ENCODE measurements at regions not wholly inside any gene's neighbourhood (a gene's known extent, or its start where the extent isn't known, plus 50 kb on each side); places are given as distances from the start of the nearest gene placed in this dataset.

DNA sequence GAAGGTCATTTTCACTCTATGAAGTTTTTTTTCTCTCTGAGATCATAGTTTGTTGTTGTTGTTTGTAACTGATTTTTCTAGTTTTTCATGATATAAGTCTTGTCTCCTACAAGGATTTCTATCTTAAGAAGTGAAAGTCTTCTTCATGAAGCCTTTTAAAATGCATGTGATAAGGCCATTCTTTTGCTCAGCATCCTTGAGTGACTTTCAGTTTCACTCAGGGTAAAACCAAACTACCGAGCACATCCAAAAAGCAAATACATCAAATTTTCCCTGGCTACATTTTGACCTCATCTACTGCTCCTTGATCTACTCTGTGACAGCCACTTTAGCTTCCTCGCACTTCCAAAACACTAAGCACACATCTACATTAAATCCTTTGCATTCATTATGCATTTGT, 580.7 kb downstream of the KCTD8 start:
- Histone ChIP-seq H3K36me3 (ENCODE audit: control insufficient read depth in 4 of 4, insufficient read depth in 4 of 4, low read length in 4 of 4) (no peaks in the 10 kb centered on the region), H3K9me3 (ENCODE audit: control insufficient read depth in 4 of 4, insufficient read depth in 3 of 4, low read length in 3 of 4) (peaks cover 0 to 2% (median 0%) of the 10 kb centered on the region in 4 donors), H3K9ac (ENCODE audit: insufficient read depth in 1 of 2, low read length in 2 of 2) (no peak overlapping the region), H3K27ac (ENCODE audit: low read depth in 1 of 2, low read length in 1 of 2) (no peak overlapping the region), H3K27me3 (ENCODE audit: control insufficient read depth in 3 of 3, insufficient read depth in 3 of 3, low read length in 2 of 3) (no peaks in the 10 kb centered on the region), H3K4me1 (ENCODE audit: control insufficient read depth in 5 of 5, insufficient read depth in 5 of 5, low read length in 5 of 5) (no peaks in the 10 kb centered on the region), H3K4me3 (no peak overlapping the region)
- ATAC-seq (ENCODE audit: insufficient read depth, low FRiP score) (no peak), DNase-seq (no peak)
- WGBS, 2 donors = 61 to 78% methylated on average over 2 of the region's 2 CpGs
- TF ChIP-seq, protein P1, sequence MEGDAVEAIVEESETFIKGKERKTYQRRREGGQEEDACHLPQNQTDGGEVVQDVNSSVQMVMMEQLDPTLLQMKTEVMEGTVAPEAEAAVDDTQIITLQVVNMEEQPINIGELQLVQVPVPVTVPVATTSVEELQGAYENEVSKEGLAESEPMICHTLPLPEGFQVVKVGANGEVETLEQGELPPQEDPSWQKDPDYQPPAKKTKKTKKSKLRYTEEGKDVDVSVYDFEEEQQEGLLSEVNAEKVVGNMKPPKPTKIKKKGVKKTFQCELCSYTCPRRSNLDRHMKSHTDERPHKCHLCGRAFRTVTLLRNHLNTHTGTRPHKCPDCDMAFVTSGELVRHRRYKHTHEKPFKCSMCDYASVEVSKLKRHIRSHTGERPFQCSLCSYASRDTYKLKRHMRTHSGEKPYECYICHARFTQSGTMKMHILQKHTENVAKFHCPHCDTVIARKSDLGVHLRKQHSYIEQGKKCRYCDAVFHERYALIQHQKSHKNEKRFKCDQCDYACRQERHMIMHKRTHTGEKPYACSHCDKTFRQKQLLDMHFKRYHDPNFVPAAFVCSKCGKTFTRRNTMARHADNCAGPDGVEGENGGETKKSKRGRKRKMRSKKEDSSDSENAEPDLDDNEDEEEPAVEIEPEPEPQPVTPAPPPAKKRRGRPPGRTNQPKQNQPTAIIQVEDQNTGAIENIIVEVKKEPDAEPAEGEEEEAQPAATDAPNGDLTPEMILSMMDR (IDR thresholded peaks at IDR 0.05; ENCODE audit: control extremely low read depth, extremely low read depth) = no peak

DNA sequence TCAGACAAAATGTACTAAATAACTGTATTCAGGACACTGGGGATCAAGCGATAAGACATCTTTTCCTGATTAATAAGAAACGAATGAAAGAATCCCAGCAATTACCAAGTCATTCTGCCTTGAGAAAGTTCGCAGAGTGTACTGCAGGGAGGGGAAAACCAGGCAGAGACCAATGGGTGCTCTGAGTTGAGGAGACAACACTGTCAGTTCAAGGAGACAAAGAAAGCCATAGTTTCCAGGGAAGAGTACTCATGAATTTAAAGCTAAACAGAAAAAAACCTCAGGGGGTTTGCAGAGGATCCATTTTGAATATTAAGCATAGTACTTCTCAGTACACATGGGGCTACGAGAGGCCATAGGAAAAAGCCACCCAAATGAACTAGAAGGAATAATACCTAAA, 573.0 kb downstream of the KCTD8 start:
- H3K4me3 ChIP-seq = no peak overlapping the region
- no peaks in the 10 kb centered on the region for H3K4me1 ChIP-seq (ENCODE audit: control insufficient read depth in 5 of 5, insufficient read depth in 5 of 5, low read length in 5 of 5)
- TF ChIP-seq, protein P1 (IDR thresholded peaks at IDR 0.05; ENCODE audit: control extremely low read depth, extremely low read depth) = no peak
- 74 to 83% methylated on average over 4 of the region's 4 CpGs for WGBS, 2 donors
- no peaks in the 10 kb centered on the region for H3K27me3 ChIP-seq (ENCODE audit: control insufficient read depth in 3 of 3, insufficient read depth in 3 of 3, low read length in 2 of 3)
- no peak overlapping the region for H3K9ac ChIP-seq (ENCODE audit: insufficient read depth in 1 of 2, low read length in 2 of 2)
- no peak for ATAC-seq (ENCODE audit: insufficient read depth, low FRiP score)
- H3K27ac ChIP-seq (ENCODE audit: low read depth in 1 of 2, low read length in 1 of 2) = no peak overlapping the region
- DNase-seq = no peak
- no peaks in the 10 kb centered on the region for H3K9me3 ChIP-seq (ENCODE audit: control insufficient read depth in 4 of 4, insufficient read depth in 3 of 4, low read length in 3 of 4)
- H3K36me3 ChIP-seq (ENCODE audit: control insufficient read depth in 4 of 4, insufficient read depth in 4 of 4, low read length in 4 of 4) = no peaks in the 10 kb centered on the region

DNA sequence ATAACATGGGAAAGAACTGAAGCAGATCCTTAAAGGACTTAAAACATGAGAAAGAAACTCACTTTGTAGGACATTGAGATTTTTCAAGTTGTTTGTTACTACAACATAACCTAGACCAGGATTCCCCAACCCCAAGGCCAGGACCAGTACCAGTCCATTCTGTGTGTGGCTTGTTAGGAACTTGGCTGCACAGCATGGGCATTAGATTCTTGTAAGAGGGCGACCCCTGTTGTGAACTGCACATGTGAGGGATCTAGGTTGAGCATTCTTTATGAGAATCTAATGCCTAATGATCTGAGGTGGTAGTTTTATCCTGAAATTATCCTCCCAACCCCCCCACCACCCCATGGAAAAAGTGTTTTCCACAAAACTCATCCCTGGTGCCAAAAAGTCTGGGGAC, 566.1 kb downstream of the KCTD8 start:
- Histone ChIP-seq H3K27me3 (ENCODE audit: control insufficient read depth in 3 of 3, insufficient read depth in 3 of 3, low read length in 2 of 3) (no peaks in the 10 kb centered on the region), H3K36me3 (ENCODE audit: control insufficient read depth in 4 of 4, insufficient read depth in 4 of 4, low read length in 4 of 4) (no peaks in the 10 kb centered on the region), H3K27ac (ENCODE audit: low read depth in 1 of 2, low read length in 1 of 2) (no peak overlapping the region), H3K9ac (ENCODE audit: insufficient read depth in 1 of 2, low read length in 2 of 2) (no peak overlapping the region), H3K9me3 (ENCODE audit: control insufficient read depth in 4 of 4, insufficient read depth in 3 of 4, low read length in 3 of 4) (no peaks in the 10 kb centered on the region), H3K4me1 (ENCODE audit: control insufficient read depth in 5 of 5, insufficient read depth in 5 of 5, low read length in 5 of 5) (no peaks in the 10 kb centered on the region), H3K4me3 (no peak overlapping the region)
- TF ChIP-seq, protein P1 (IDR thresholded peaks at IDR 0.05; ENCODE audit: control extremely low read depth, extremely low read depth) = no peak
- ATAC-seq (ENCODE audit: insufficient read depth, low FRiP score) (no peak), DNase-seq (no peak)
- 71 to 76% methylated on average over 1 of the region's 1 CpG for WGBS, 2 donors

DNA sequence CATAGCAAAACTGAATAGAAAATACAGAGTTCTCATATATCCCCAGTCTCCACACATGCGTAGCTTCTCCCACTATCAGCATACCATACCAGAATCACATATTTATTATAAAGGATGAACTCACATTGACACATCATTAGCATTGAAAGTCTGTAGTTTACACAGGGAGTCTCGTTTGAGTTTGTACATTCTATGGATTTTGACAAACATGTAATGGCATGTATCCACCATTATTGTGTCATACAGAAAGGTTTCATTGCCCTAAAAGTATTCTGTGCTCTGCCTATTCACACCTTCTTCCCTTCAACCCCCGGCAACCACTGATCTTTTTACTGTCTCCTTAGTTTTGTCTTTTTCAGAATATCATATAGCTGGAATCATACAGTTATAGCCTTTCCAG, 562.4 kb downstream of the KCTD8 start:
- H3K27me3 ChIP-seq (ENCODE audit: control insufficient read depth in 3 of 3, insufficient read depth in 3 of 3, low read length in 2 of 3) = no peaks in the 10 kb centered on the region
- H3K27ac ChIP-seq (ENCODE audit: low read depth in 1 of 2, low read length in 1 of 2) = no peak overlapping the region
- H3K4me1 ChIP-seq (ENCODE audit: control insufficient read depth in 5 of 5, insufficient read depth in 5 of 5, low read length in 5 of 5) = no peaks in the 10 kb centered on the region
- no peak overlapping the region for H3K9ac ChIP-seq (ENCODE audit: insufficient read depth in 1 of 2, low read length in 2 of 2)
- no peak for DNase-seq
- no peak for ATAC-seq (ENCODE audit: insufficient read depth, low FRiP score)
- H3K9me3 ChIP-seq (ENCODE audit: control insufficient read depth in 4 of 4, insufficient read depth in 3 of 4, low read length in 3 of 4) = no peaks in the 10 kb centered on the region
- WGBS, 2 donors = 74 to 88% methylated on average over 3 of the region's 3 CpGs
- TF ChIP-seq, protein P1 (IDR thresholded peaks at IDR 0.05; ENCODE audit: control extremely low read depth, extremely low read depth) = no peak
- H3K4me3 ChIP-seq = no peak overlapping the region
- H3K36me3 ChIP-seq (ENCODE audit: control insufficient read depth in 4 of 4, insufficient read depth in 4 of 4, low read length in 4 of 4) = no peaks in the 10 kb centered on the region

Measured in lung (tissue), 11 donors.